Loucy (cell line): ENCODE measurements at regions not wholly inside any gene's neighbourhood (a gene's known extent, or its start where the extent isn't known, plus 50 kb on each side); places are given as distances from the start of the nearest gene placed in this dataset.

ENCODE experiments used
- H2AFZ ChIP-seq: fragments of 200-600 bp; sonication (generic); 2 replicates; pipeline ENCODE4 v1.6.0; 2016; ENCODE audit warnings: antibody characterized with exemption, mild to moderate bottlenecking, low read length, moderate library complexity
- H3F3A ChIP-seq: fragments of 200-600 bp; 2 replicates; pipeline ENCODE4 v1.6.0; 2016; ENCODE audit warnings: antibody characterized with exemption, low read depth, mild to moderate bottlenecking
- H3K27me3 ChIP-seq: fragments of 200-600 bp; sonication (generic); 2 replicates; pipeline ENCODE4 v1.6.1; 2014; ENCODE audit warnings: low read length, mild to moderate bottlenecking; ENCODE audit not compliant: insufficient read depth, poor library complexity, severe bottlenecking
- H3K36me3 ChIP-seq: fragments of 200-600 bp; sonication (generic); 2 replicates; pipeline ENCODE4 v1.6.1; 2016; ENCODE audit warnings: low read length; ENCODE audit not compliant: insufficient read depth
- H3K4me1 ChIP-seq: fragments of 200-600 bp; sonication (generic); 2 replicates; pipeline ENCODE4 v1.5.1; 2014; ENCODE audit warnings: low read length, mild to moderate bottlenecking; ENCODE audit not compliant: insufficient read depth, poor library complexity, severe bottlenecking
- H3K4me2 ChIP-seq: fragments of 200-600 bp; sonication (generic); 2 replicates; pipeline ENCODE4 v1.6.0; 2014; ENCODE audit warnings: antibody characterized with exemption, low read length, low read depth, mild to moderate bottlenecking; ENCODE audit not compliant: poor library complexity, severe bottlenecking
- H3K4me3 ChIP-seq: fragments of 200-600 bp; sonication (generic); 2 replicates; pipeline ENCODE4 v1.5.1; 2014; ENCODE audit warnings: low read length, mild to moderate bottlenecking, mixed read lengths; ENCODE audit not compliant: poor library complexity, severe bottlenecking
- H3K79me2 ChIP-seq: fragments of 200-600 bp; sonication (generic); 2 replicates; pipeline ENCODE4 v1.6.1; 2014; ENCODE audit warnings: low read length; ENCODE audit not compliant: insufficient read depth
- H3K9ac ChIP-seq: fragments of 200-600 bp; sonication (generic); 2 replicates; pipeline ENCODE4 v1.6.0; 2014; ENCODE audit warnings: mild to moderate bottlenecking, low read depth, low read length, moderate library complexity; ENCODE audit not compliant: poor library complexity, severe bottlenecking
- H3K9me2 ChIP-seq: fragments of 200-600 bp; sonication (generic); replicated peaks from 2 replicates; pipeline ENCODE4 v1.6.1; 2016; ENCODE audit warnings: low read depth, low read length, mixed read lengths
- H3K9me3 ChIP-seq: fragments of 200-600 bp; sonication (generic); 2 replicates; pipeline ENCODE4 v1.6.1; 2014; ENCODE audit warnings: mild to moderate bottlenecking, antibody characterized with exemption, low read length, low read depth; ENCODE audit not compliant: insufficient read depth
- H4K20me1 ChIP-seq: fragments of 200-600 bp; sonication (generic); 2 replicates; pipeline ENCODE4 v1.6.0; 2014; ENCODE audit warnings: antibody characterized with exemption, low read length, mild to moderate bottlenecking; ENCODE audit not compliant: insufficient read depth, poor library complexity, severe bottlenecking
- EZH2phosphoT487 ChIP-seq: fragments of 200-600 bp; IDR thresholded peaks from 2 replicates; pipeline ENCODE4 v1.6.1; 2018; ENCODE audit warnings: antibody characterized with exemption, mild to moderate bottlenecking, moderate library complexity, borderline replicate concordance
- TF ChIP-seq, protein P1 (sequence below): fragments of 200-600 bp; sonication (generic); conservative IDR thresholded peaks from 2 replicates; pipeline ENCODE4 v1.5.1; 2014; ENCODE audit warnings: mild to moderate bottlenecking, antibody characterized with exemption, low read length

GRCh38 chr6:9943026-9943425 lies 471.8 kb downstream of the TFAP2A start:
- Histone ChIP-seq H3K9me3 (no peaks in the 10 kb centered on the region), H3K36me3 (no peaks in the 10 kb centered on the region), H4K20me1 (no peaks in the 10 kb centered on the region), H3K4me3 (no peak overlapping the region), H3K79me2 (no peaks in the 10 kb centered on the region), H3K27me3 (no peaks in the 10 kb centered on the region), H3K9me2 (no peaks in the 10 kb centered on the region), H3K4me2 (no peak overlapping the region), H3F3A (no peaks in the 10 kb centered on the region), H3K9ac (no peak overlapping the region), H3K4me1 (no peaks in the 10 kb centered on the region), H2AFZ (no peak overlapping the region)
- TF ChIP-seq, protein P1, sequence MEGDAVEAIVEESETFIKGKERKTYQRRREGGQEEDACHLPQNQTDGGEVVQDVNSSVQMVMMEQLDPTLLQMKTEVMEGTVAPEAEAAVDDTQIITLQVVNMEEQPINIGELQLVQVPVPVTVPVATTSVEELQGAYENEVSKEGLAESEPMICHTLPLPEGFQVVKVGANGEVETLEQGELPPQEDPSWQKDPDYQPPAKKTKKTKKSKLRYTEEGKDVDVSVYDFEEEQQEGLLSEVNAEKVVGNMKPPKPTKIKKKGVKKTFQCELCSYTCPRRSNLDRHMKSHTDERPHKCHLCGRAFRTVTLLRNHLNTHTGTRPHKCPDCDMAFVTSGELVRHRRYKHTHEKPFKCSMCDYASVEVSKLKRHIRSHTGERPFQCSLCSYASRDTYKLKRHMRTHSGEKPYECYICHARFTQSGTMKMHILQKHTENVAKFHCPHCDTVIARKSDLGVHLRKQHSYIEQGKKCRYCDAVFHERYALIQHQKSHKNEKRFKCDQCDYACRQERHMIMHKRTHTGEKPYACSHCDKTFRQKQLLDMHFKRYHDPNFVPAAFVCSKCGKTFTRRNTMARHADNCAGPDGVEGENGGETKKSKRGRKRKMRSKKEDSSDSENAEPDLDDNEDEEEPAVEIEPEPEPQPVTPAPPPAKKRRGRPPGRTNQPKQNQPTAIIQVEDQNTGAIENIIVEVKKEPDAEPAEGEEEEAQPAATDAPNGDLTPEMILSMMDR, result no peak
- TF ChIP-seq EZH2phosphoT487, result no peak

GRCh38 chr6:9942131-9942530 lies 472.7 kb downstream of the TFAP2A start:
- no peaks in the 10 kb centered on the region for H4K20me1 ChIP-seq
- H3K27me3 ChIP-seq, result no peaks in the 10 kb centered on the region
- no peaks in the 10 kb centered on the region for H3K36me3 ChIP-seq
- no peak overlapping the region for H2AFZ ChIP-seq
- H3K4me1 ChIP-seq, result no peaks in the 10 kb centered on the region
- no peaks in the 10 kb centered on the region for H3F3A ChIP-seq
- H3K4me3 ChIP-seq, result no peak overlapping the region
- no peak overlapping the region for H3K4me2 ChIP-seq
- TF ChIP-seq, protein P1, result no peak
- no peak for TF ChIP-seq EZH2phosphoT487
- no peaks in the 10 kb centered on the region for H3K79me2 ChIP-seq
- no peak overlapping the region for H3K9ac ChIP-seq
- no peaks in the 10 kb centered on the region for H3K9me3 ChIP-seq
- no peaks in the 10 kb centered on the region for H3K9me2 ChIP-seq

GRCh38 chr6:9938801-9939200 lies 476.1 kb downstream of the TFAP2A start:
- no peak overlapping the region for H2AFZ ChIP-seq
- TF ChIP-seq, protein P1, result no peak
- TF ChIP-seq EZH2phosphoT487, result no peak
- no peaks in the 10 kb centered on the region for H3F3A ChIP-seq
- no peak overlapping the region for H3K9ac ChIP-seq
- H3K27me3 ChIP-seq, result no peaks in the 10 kb centered on the region
- no peak overlapping the region for H3K4me3 ChIP-seq
- H3K9me3 ChIP-seq, result no peaks in the 10 kb centered on the region; the same call in 1 of the 2 replicates
- H3K79me2 ChIP-seq, result no peaks in the 10 kb centered on the region
- H3K9me2 ChIP-seq, result no peaks in the 10 kb centered on the region
- H3K4me1 ChIP-seq, result no peaks in the 10 kb centered on the region
- no peak overlapping the region for H3K4me2 ChIP-seq
- H3K36me3 ChIP-seq, result no peaks in the 10 kb centered on the region
- no peaks in the 10 kb centered on the region for H4K20me1 ChIP-seq
